ENCODE measurements at regions not wholly inside any gene's neighbourhood (a gene's known extent, or its start where the extent isn't known, plus 50 kb on each side); places are given as distances from the start of the nearest gene placed in this dataset.

DNA sequence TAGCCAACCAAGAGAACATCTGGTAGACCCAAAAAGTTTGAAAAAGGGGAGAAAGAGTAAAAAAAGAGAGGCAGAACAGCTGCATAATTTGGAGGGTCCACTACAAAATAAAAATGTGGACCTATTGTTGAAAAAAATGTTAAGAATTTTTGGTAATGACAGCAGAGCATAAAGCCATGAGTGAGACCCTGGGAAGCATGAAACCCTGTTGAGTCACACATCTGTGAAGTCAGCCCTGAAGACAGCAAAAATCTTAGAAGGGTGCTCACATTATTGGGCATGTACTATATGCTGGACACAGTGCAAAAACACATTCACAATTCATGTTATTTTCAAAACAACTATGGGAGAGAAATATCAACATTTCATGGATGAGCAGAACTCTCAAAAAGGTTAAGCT lies 56.4 kb upstream of the LIFR start:
- TF ChIP-seq TAF1 (IDR thresholded peaks at IDR 0.05; ENCODE audit: borderline replicate concordance, low read depth, low read length) (no peak), RCOR1 (IDR thresholded peaks at IDR 0.05; ENCODE audit: low read length) (no peak), TEAD4 (IDR thresholded peaks at IDR 0.05; ENCODE audit: borderline replicate concordance, insufficient read depth) (no peak), YY1 (IDR thresholded peaks at IDR 0.05; ENCODE audit: low read depth) (no peak), GABPA (IDR thresholded peaks at IDR 0.05; ENCODE audit: low read depth) (no peak), ELF1 (IDR thresholded peaks at IDR 0.05) (no peak), JUND (IDR thresholded peaks at IDR 0.05) (no peak)
- TF ChIP-seq, protein P1, sequence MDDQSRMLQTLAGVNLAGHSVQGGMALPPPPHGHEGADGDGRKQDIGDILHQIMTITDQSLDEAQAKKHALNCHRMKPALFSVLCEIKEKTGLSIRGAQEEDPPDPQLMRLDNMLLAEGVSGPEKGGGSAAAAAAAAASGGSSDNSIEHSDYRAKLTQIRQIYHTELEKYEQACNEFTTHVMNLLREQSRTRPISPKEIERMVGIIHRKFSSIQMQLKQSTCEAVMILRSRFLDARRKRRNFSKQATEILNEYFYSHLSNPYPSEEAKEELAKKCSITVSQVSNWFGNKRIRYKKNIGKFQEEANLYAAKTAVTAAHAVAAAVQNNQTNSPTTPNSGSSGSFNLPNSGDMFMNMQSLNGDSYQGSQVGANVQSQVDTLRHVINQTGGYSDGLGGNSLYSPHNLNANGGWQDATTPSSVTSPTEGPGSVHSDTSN (IDR thresholded peaks at IDR 0.05) = no peak
- Histone ChIP-seq H3K79me2 (ENCODE audit: insufficient read depth) (no peaks in the 10 kb centered on the region), H3K9me3 (peaks cover 4% of the 10 kb centered on the region), H3K27ac (ENCODE audit: low read depth in 2 of 2, low read length in 1 of 2) (no peak overlapping the region), H2AFZ (ENCODE audit: low read depth) (no peak overlapping the region), H3K4me1 (ENCODE audit: control insufficient read depth in 1 of 2, insufficient read depth in 2 of 2, low read depth in 1 of 2, low read length in 1 of 2) (no peaks in the 10 kb centered on the region; a peak in 2 of 4 replicates), H3K9me2 (no peaks in the 10 kb centered on the region), H3K4me3 (ENCODE audit: low read depth in 2 of 2, low read length in 1 of 2) (no peak overlapping the region), H3F3A (replicated peaks; ENCODE audit: insufficient read depth) (peaks cover 5% of the 10 kb centered on the region), H3K4me2 (no peak overlapping the region), H3K27me3 (ENCODE audit: insufficient read depth) (no peaks in the 10 kb centered on the region), H4K20me1 (ENCODE audit: insufficient read depth) (no peaks in the 10 kb centered on the region), H3K36me3 (replicated peaks in 1 of 2; ENCODE audit: control insufficient read depth in 1 of 2, insufficient read depth in 2 of 2, low read length in 1 of 2) (no peaks in the 10 kb centered on the region), H3K9ac (no peak overlapping the region)
- ChIA-PET POLR2A (no interaction called here), CTCF (interaction anchor here (0.7 to 1.0 kb wide), 2 partner anchors 11 to 19 kb away, joined by 3 read pairs; no protein-coding TSS in a partner anchor)
- no peak for DNase-seq

DNA sequence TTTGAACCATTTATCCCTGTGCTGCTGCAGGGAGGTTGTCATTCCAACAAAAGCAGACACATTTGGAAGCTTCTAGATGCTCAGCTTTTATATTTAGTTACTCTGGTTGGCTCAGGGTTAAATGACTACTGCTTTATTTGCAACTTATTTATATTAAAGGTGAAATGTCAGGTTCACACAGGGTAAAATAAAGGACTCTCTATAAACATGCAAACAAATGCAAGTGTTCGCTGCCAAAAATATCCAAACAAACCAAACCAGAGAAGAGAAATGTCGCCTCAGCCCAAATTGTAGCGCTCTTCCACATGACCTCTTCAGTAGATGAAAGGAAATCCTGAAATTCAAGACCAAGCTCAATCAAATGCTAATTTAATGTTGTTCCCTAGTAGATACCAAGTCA lies 57.0 kb upstream of the LIFR start:
- DNase-seq = no peak

More for the DNA sequence above, 57.0 kb upstream of the LIFR start:
- ChIA-PET POLR2A (no interaction called here), CTCF (no interaction called here)
- Histone ChIP-seq H3K9ac (no peak overlapping the region), H3K4me3 (ENCODE audit: low read depth in 2 of 2, low read length in 1 of 2) (no peak overlapping the region), H3K4me1 (ENCODE audit: control insufficient read depth in 1 of 2, insufficient read depth in 2 of 2, low read depth in 1 of 2, low read length in 1 of 2) (no peaks in the 10 kb centered on the region; a peak in 2 of 4 replicates), H3K36me3 (replicated peaks in 1 of 2; ENCODE audit: control insufficient read depth in 1 of 2, insufficient read depth in 2 of 2, low read length in 1 of 2) (no peaks in the 10 kb centered on the region), H3K27me3 (ENCODE audit: insufficient read depth) (no peaks in the 10 kb centered on the region), H3K79me2 (ENCODE audit: insufficient read depth) (no peaks in the 10 kb centered on the region), H3K9me2 (no peaks in the 10 kb centered on the region), H3F3A (replicated peaks; ENCODE audit: insufficient read depth) (peaks cover 1% of the 10 kb centered on the region), H2AFZ (ENCODE audit: low read depth) (no peak overlapping the region), H3K4me2 (no peak overlapping the region), H4K20me1 (ENCODE audit: insufficient read depth) (no peaks in the 10 kb centered on the region), H3K9me3 (peaks cover 10% of the 10 kb centered on the region), H3K27ac (ENCODE audit: low read depth in 2 of 2, low read length in 1 of 2) (no peak overlapping the region)
- WGBS (ENCODE audit: low lambda C conversion rate) = 80% methylated on average over 3 of the region's 3 CpGs
- TF ChIP-seq, protein P2, sequence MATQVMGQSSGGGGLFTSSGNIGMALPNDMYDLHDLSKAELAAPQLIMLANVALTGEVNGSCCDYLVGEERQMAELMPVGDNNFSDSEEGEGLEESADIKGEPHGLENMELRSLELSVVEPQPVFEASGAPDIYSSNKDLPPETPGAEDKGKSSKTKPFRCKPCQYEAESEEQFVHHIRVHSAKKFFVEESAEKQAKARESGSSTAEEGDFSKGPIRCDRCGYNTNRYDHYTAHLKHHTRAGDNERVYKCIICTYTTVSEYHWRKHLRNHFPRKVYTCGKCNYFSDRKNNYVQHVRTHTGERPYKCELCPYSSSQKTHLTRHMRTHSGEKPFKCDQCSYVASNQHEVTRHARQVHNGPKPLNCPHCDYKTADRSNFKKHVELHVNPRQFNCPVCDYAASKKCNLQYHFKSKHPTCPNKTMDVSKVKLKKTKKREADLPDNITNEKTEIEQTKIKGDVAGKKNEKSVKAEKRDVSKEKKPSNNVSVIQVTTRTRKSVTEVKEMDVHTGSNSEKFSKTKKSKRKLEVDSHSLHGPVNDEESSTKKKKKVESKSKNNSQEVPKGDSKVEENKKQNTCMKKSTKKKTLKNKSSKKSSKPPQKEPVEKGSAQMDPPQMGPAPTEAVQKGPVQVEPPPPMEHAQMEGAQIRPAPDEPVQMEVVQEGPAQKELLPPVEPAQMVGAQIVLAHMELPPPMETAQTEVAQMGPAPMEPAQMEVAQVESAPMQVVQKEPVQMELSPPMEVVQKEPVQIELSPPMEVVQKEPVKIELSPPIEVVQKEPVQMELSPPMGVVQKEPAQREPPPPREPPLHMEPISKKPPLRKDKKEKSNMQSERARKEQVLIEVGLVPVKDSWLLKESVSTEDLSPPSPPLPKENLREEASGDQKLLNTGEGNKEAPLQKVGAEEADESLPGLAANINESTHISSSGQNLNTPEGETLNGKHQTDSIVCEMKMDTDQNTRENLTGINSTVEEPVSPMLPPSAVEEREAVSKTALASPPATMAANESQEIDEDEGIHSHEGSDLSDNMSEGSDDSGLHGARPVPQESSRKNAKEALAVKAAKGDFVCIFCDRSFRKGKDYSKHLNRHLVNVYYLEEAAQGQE (IDR thresholded peaks at IDR 0.05; ENCODE audit: low read depth, low read length) = no peak
- TF ChIP-seq TEAD4 (IDR thresholded peaks at IDR 0.05; ENCODE audit: borderline replicate concordance, insufficient read depth) = no peak
- TF ChIP-seq RXRA (IDR thresholded peaks at IDR 0.05; ENCODE audit: borderline replicate concordance, low read depth) = no peak
- TF ChIP-seq SMC3 (IDR thresholded peaks at IDR 0.05; ENCODE audit: low read depth, low read length) = no peak
- TF ChIP-seq FOSL2 (IDR thresholded peaks at IDR 0.05; ENCODE audit: borderline replicate concordance, low read depth) = no peak
- no peak for TF ChIP-seq EZH2phosphoT487 (IDR thresholded peaks at IDR 0.05; ENCODE audit: borderline replicate concordance, low read depth)
- no peak for TF ChIP-seq CHD2 (IDR thresholded peaks at IDR 0.05; ENCODE audit: low read length, partially characterized antibody)
- TF ChIP-seq, protein P3, sequence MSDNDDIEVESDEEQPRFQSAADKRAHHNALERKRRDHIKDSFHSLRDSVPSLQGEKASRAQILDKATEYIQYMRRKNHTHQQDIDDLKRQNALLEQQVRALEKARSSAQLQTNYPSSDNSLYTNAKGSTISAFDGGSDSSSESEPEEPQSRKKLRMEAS (IDR thresholded peaks at IDR 0.05; ENCODE audit: low read depth) = no peak
- TF ChIP-seq MEF2A (IDR thresholded peaks at IDR 0.05; ENCODE audit: borderline replicate concordance, low read depth) = no peak
- TF ChIP-seq YY1 (IDR thresholded peaks at IDR 0.05; ENCODE audit: low read depth) = no peak
- no peak for TF ChIP-seq NRF1 (IDR thresholded peaks at IDR 0.05; ENCODE audit: low read depth, low read length)
- no peak for TF ChIP-seq TCF12 (IDR thresholded peaks at IDR 0.05)

All from SK-N-SH (cell line).